ENCODE measurements at regions not wholly inside any gene's neighbourhood (a gene's known extent, or its start where the extent isn't known, plus 50 kb on each side); places are given as distances from the start of the nearest gene placed in this dataset.
"Not testable (repeated sequence)": the region's sequence is repeated elsewhere in the genome, so short reads cannot be mapped to it uniquely, and the experiment has no call there.

GRCh38 chr6:51152594-51152993, 333.9 kb downstream of the TFAP2B start:
- DNase-seq (ENCODE audit: low spot score): no peak

GRCh38 chr6:51153109-51153508, 334.4 kb downstream of the TFAP2B start:
- DNase-seq (ENCODE audit: low spot score): no peak

GRCh38 chr6:51154925-51155324, 336.3 kb downstream of the TFAP2B start:
- not testable (repeated sequence) for DNase-seq (ENCODE audit: low spot score)

- DNase-seq (ENCODE audit: low spot score): not testable (repeated sequence)
Measured at GRCh38 chr6:51159260-51159659, 340.6 kb downstream of the TFAP2B start.

- DNase-seq (ENCODE audit: low spot score): no peak
Measured at GRCh38 chr6:51161752-51162151, 343.1 kb downstream of the TFAP2B start.

GRCh38 chr6:51163843-51164529, 345.3 kb downstream of the TFAP2B start:
- no peak for DNase-seq (ENCODE audit: low spot score)

- DNase-seq (ENCODE audit: low spot score): no peak
Measured at GRCh38 chr6:51166914-51167313, 348.2 kb downstream of the TFAP2B start.

- no peak for DNase-seq (ENCODE audit: low spot score)
Measured at GRCh38 chr6:51167468-51167867, 348.8 kb downstream of the TFAP2B start.

- no peak for DNase-seq (ENCODE audit: low spot score)
Measured at GRCh38 chr6:51182827-51183226, 364.2 kb downstream of the TFAP2B start.

GRCh38 chr6:51184046-51184445, 365.4 kb downstream of the TFAP2B start:
- no peak for DNase-seq (ENCODE audit: low spot score)

- DNase-seq (ENCODE audit: low spot score): not testable (repeated sequence)
Measured at GRCh38 chr6:51193163-51193562, 374.5 kb downstream of the TFAP2B start.

GRCh38 chr6:51199105-51199552, 380.5 kb downstream of the TFAP2B start:
- no peak for DNase-seq (ENCODE audit: low spot score)

GRCh38 chr6:51199733-51200260, 381.1 kb downstream of the TFAP2B start:
- DNase-seq (ENCODE audit: low spot score): no peak

GRCh38 chr6:51200676-51201075, 382.0 kb downstream of the TFAP2B start:
- DNase-seq (ENCODE audit: low spot score): no peak

GRCh38 chr6:51202653-51203052, 384.0 kb downstream of the TFAP2B start:
- DNase-seq (ENCODE audit: low spot score): not testable (repeated sequence)

- no peak for DNase-seq (ENCODE audit: low spot score)
Measured at GRCh38 chr6:51203504-51203903, 384.8 kb downstream of the TFAP2B start.

GRCh38 chr6:51206686-51207085, 388.0 kb downstream of the TFAP2B start:
- DNase-seq (ENCODE audit: low spot score): not testable (repeated sequence)

GRCh38 chr6:51209651-51210050, 391.0 kb downstream of the TFAP2B start:
- no peak for DNase-seq (ENCODE audit: low spot score)

GRCh38 chr6:51213811-51214210, 395.1 kb downstream of the TFAP2B start:
- no peak for DNase-seq (ENCODE audit: low spot score)

- no peak for DNase-seq (ENCODE audit: low spot score)
Measured at GRCh38 chr6:51214442-51214841, 395.8 kb downstream of the TFAP2B start.

GRCh38 chr6:51218181-51218580, 399.5 kb downstream of the TFAP2B start:
- no peak for DNase-seq (ENCODE audit: low spot score)

- not testable (repeated sequence) for DNase-seq (ENCODE audit: low spot score)
Measured at GRCh38 chr6:51224580-51225240, 406.0 kb downstream of the TFAP2B start.

GRCh38 chr6:51241376-51241775, 422.7 kb downstream of the TFAP2B start:
- no peak for DNase-seq (ENCODE audit: low spot score)
